Stimulated activated CD4-positive, alpha-beta T cell treated with anti-CD3 and anti-CD28 coated beads, TNF-alpha, amount 100 ng/mL, for 24 hours (primary cell): ENCODE measurements at regions not wholly inside any gene's neighbourhood (a gene's known extent, or its start where the extent isn't known, plus 50 kb on each side); places are given as distances from the start of the nearest gene placed in this dataset.
"Not testable (repeated sequence)": the region's sequence is repeated elsewhere in the genome, so short reads cannot be mapped to it uniquely, and the experiment has no call there.

Source experiments
- DNase-seq, 3 experiments: peaks; one replicate each; pipeline ENCODE4 v3.0.0-alpha.2; 2020; ENCODE audit warnings: low read depth in 3 of 3

DNA sequence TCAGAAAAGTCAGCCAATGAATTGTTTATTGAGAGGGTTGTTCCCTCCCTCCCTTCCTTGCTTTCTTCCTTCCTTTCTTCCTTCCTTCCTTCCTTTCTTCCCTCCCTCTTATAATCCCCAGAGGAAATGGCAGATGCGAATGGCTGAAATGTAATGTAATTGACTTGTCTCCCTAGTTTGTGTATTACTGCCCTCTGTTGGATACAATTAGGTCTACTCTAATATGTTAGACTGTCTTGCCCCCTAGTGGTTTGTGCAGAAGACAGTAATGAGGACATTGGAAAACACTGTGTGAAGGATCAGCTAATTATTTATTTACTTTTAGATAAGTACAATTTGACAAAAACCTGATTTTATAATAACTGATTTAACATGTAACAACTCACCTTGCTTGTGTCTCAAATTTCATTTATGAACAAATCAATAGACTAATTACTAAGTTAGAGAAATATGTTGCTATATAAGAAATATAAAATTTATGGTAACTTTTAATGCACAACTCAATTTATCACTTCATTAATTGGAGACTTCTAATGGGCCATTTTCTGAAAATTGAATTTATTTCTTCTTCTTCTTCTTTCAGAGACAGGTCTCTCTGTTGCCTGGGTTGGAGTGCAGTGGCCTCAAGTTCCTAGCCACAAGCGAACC, 229.8 kb upstream of the LRIG3 start:
- DNase-seq: no peak

DNA sequence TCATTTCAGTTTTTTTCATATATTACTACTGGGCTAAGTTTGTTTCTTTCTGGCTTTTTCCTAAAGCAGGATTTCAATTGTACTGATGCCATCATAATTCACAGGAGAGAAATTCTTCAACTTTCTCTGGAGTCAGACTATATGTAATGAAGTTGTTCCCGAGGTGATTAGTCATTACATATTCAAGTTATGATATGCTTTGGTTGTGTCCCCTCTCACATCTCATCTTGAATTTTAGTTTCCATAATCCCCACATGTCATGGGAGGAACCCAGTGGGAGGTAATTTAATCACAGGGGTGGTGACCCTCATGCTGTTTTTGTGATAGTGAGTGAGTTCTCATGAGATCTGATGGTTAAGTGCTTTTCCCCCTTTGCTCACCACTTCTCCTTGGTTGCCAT, 227.5 kb upstream of the LRIG3 start:
- no peak for DNase-seq

DNA sequence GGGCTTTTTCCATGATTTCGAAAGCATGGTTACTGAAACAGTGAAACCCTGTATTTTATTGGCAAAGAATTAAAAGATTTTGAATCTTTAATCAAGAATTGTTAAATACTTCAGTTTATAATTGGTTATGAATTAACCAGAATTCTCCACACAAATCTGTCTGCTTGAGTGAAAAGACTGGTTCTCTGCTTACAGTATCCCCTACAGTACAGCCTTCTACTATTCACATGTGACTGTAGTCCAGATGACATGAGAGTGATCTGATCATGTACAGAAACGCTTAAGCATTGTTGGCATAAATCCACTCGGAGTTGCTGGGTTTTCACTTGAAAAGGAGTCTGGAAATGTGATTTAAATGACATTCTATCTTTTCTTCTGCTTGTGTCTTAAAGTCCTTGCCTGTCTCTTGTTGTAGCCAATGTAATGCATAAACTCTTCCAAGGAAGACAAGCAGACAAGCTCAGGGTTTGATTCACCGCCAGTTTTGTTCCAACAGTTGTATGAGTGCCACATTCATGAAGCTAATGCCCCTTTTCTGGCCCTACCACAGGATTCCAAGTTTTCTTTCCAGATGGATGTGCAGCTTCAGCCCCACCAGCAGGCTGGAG, 222.0 kb upstream of the LRIG3 start:
- DNase-seq: no peak

DNA sequence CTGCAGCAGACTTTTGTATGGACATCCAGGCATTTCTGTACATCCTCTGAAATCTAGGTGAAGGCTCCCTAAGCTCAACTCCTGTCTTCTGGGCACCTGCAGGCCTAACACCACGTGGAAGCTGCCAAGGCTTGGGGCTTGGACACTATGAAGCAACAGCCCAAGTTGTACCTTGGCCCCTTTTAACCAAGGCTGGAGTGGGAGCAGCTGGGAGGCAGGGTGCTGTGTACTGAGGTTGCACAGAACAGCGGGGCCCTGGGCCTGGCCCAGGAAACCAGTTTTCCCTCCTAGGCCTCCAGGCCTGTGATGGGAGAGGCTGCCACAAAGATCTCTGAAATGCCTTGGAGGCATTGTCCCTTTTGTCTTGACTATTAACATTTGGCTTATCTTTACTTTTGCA, 214.4 kb upstream of the LRIG3 start:
- DNase-seq: no peak

DNA sequence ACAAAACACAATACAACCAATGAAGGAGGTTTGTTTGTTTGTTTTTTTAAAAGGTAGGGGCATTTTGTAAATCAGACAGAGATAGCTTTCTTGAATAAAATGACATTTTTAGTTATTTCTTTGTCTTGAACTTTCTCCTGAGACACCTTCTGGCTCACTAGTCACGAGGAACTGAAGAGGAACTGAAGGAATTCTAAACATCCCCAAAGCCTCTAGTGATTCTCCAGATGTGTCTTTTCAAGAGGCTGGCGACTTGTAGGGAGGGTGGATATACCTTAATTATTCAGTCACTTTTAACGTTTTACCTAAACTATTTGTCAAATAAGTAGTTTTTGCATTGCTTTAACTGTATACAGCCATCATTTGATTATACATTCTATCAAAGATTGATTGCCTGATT, 211.2 kb upstream of the LRIG3 start:
- no peak for DNase-seq

DNA sequence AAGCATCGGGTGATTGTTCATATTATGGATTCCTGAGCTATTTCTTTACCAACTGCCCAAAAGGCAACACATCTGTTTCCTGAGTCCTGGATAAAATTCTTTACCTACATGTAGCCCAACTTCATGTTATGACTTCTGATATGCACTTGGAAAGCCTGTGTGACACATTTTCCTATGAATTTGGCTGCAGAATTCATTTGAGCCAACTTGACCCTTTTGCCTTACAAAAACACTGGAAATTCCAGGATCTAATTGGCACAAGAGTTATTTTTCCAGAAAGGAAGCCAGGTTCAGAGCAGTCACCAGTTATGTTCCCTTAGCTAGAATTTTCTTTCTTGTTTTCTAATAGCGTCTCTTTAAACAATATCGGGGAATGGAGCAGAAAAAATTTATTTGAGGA, 202.5 kb upstream of the LRIG3 start:
- DNase-seq: no peak

DNA sequence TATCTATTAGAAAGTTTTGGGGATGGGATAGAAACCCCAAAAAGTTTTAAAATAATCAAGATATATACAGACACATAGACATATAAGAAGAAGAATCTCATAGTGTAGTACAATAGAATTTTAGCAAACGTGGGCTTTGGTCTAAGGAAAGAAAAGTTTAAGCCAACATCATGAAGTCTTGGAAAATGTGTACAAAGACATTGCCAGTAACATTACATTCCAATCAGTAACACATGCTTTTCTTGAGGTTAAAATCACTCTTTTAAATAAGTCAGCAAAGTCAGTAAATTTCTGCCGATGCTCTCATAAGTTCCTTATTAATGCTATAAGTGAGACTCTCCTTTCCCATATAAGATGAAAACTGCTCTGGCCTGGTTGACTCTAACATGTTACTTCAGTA, 201.1 kb upstream of the LRIG3 start:
- DNase-seq: no peak

DNA sequence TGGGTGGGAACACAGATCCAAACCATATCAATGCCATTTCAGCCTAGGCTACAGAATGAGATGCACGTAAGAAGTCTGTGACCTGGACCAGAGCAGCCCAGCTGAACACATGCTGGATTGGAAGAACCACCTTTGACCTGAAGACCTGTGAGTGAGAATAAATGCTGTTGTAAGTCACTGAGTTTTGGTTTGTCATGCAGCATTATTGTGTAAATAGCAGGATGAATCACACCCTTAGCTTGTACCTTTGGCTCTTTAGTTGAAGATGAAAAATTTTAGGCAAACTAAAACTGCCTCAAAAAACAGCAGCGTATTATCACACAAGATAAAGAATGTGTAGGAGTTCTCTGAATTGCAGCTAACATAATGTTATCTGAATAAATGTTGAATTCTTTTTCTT, 199.4 kb upstream of the LRIG3 start:
- DNase-seq: no peak

DNA sequence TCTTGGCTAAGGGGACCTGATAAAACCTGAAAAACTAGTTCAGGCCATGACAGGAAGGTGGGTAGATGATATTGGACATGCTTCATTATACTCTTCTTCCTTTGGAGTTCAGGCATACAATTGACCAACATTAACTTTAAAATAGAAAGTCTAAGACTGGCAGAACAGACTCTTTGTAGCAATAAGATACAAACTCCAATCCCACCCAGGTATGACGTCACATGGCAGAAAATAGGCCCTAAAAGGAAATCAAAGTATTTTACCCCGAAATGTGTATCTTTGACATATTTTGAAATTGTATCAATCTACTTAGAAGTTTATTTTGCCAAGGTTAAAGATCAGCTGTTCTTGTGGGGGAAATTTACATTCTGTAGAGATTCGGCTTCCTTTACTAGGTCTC, 198.1 kb upstream of the LRIG3 start:
- DNase-seq: no peak

DNA sequence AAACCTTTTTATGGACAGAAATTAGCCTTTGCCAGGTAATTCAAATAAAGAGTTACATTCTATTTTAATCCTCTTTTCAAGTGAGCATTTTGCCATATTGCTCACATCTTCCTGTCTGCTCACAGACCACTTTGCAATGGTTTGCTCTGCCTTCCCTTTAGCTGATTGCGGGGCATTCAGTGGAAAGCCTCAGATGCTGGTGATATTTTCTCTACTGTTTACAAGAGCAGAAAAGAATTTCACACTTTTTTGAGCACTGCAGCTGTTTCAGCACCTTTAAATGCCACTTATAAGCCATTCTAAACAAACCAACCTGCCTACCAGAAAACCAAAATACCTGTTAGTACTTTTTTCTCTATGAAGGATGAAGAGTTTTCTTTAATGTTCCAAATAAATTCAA, 195.7 kb upstream of the LRIG3 start:
- no peak for DNase-seq

DNA sequence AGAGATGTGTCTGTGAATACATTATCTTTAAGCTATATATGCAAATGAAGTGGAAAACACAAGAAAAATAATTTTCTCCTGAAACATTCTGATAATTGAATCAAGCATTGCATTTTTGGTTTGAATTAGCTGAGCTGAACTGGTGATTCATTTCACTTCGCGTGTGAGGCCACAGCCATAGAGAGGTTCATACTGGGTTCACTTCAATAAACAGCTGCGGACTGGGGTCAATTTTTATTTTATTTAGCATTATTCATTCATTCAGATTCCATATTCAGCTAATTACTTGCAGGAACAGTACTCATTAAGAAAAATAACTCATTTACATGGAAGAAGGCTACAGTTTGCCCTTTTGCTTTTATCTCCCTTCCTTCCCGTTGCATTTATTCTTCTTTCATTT, 195.2 kb upstream of the LRIG3 start:
- DNase-seq: no peak

DNA sequence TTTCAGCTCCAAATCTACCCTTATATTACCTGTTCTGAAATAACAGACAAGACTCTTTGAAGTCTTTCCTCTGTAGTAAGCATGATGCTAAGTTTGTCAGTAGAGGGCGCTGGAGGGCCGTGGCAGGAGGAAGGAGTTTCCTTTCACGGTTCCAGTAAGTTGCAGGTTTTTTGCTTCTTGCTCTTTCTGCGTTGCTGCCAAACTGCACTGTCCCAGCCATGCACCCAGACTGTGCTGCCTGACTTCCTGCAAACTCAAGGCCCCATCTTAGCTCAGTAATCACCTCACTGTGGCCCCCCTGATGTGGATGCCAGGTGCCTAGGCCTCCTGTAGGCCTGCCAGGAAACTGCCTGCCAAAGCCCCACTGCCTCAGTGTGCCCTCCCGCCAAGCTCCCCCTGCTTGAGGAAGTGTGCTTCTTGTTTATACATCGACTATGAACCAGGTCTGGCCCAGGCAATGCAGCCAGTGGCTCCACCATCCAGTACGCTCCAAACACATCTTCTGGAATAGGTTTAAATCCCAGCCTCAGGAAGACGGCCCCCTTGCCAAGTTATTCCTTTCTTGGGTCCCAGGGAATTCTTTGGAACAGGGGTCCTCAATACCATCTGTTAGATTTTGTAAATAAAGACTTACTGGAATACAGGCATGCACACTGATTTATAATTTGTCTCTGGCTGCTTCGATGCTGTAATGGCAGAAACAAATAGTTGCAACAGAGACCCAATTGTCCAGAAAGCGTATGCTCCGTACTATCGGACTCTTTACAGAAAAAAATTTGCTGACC, 193.7 kb upstream of the LRIG3 start:
- peak in 2 of 3 experiments; percentile 5 to 38 for DNase-seq

DNA sequence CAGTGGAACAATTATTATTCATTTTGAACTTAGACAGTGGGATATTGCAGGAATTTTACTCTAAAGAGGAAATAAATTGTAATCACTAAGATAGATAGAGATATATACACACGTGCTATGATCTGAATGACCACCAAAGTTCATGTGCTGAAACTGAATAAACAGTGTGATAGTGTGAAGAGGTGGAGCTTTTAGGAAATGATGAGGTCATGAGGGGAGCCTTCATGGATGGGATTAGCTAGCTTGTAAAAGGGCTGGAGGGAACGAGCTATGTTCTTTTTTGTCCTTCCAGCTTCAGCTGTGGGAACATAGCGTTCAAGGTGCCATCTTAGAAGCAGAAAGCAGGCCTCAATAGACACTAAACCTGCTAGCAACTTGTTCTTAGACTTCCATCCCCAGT, 191.5 kb upstream of the LRIG3 start:
- no peak for DNase-seq

DNA sequence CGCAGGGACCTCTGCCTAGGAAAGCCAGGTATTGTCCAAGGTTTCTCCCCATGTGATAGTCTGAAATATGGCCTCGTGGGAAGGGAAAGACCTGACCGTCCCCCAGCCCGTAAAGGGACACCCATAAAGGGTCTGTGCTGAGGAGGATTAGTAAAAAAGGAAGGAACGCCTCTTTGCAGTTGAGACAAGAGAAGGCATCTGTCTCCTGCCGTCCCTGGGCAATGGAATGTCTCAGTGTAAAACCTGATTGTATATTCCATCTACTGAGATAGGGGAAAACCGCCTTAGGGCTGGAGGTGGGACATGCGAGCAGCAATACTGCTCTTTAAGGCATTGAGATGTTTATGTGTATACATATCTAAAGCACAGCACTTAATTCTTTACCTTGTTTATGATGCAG, 188.2 kb upstream of the LRIG3 start:
- DNase-seq: not testable (repeated sequence)

DNA sequence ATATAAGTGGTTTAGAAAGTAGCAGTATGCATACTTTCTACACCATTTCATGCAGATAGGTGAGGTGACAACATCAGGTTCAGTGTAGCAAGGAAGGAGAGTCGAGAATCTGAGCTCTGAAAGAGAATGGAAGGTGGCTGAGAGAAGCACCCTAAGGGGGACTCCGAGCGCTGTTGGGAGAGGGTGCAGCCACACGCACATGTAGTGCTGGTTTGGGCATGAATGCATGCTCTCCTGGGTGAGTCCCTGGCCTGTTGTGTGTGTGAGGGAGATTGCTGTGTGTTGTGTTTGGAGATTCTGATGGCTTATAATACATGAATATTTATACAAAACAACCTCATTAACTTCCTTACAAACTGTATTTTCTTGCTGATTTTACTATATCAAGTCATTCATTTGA, 180.3 kb upstream of the LRIG3 start:
- DNase-seq: no peak

DNA sequence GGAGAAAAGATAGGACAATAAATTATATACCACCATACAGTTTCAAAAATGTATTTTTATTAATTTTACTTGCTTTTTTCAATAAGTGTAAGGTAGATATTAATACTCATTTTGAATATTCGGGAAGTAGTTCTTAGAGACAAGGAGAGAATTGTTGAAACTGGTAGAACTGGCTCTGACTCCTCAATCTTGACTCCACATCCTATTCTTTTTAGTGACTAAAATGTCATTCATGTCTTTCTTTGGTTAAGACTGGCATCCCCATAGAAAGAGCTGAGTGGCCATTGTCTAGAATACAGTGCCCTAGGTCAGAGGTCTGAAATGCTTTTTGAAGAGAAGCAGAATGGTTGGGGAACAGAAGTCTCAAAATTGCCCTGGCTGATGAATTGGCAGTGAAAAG, 177.6 kb upstream of the LRIG3 start:
- DNase-seq: no peak

DNA sequence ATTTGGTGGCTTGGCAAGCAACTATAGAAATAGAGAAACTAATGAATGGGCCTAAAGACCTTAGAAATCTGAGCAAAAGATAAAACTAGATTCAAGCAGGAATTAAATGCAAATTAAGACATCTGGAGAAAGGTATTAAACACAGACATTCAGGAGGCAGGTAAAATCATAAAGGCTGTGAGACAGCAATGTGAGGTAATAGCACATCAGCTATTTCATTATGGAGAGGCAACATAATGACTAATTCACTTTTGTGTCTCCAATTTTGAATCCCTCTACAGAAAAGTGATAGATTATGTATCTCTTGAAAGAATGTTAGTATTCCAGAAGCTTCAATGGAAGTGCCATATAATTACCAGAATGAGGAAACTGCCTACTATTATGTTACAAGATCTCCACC, 175.9 kb upstream of the LRIG3 start:
- no peak for DNase-seq

DNA sequence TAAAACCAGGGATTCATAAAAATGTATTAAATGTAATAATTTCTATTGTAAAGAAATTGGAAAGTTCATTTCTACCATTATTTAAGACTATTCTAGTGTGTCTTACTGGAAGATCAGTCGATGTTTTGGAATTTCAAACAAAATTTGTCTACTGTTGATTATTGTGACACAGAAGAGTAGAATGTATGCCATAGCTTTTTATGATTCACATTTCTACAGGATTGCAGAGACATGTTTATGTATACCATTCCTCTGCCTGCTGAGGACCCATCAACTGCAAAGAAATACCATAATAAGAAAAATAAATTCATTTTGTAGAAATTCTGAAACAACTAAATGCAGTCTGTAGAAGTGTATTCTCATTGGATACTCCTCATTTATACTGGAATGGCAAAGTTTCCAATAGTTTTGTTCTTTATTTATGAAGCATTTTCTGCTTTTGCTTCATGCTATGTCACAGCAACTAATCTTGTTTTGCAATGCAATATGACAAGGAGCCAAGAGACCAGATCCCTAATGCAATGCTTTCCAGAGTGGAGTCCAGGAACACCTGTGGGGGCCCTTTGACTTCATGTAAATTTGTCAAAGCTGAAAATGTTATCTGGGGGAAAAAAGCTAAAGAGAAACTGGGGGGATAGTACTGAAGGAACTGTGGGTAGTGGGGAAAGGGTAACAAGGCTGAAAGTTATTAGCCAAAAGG, 172.9 kb upstream of the LRIG3 start:
- no peak for DNase-seq

DNA sequence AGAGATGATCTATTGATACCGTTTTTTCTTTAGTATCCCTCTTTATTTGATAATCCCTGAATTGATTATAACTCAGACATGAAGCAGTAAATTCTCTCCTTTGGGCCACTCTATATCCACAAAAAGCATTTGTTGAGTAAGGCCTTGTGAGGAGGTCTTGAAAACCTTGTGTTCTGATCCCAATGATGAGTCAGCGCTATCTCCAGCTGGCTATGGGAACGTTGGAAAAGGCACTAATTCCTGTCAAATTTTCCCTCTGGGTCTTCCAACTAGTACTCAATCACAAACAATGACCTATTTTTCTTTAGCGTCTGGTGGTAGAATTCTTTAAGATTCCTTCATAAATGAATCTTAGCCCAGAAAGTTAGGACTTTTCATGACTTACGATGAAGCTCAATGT, 168.4 kb upstream of the LRIG3 start:
- no peak for DNase-seq

DNA sequence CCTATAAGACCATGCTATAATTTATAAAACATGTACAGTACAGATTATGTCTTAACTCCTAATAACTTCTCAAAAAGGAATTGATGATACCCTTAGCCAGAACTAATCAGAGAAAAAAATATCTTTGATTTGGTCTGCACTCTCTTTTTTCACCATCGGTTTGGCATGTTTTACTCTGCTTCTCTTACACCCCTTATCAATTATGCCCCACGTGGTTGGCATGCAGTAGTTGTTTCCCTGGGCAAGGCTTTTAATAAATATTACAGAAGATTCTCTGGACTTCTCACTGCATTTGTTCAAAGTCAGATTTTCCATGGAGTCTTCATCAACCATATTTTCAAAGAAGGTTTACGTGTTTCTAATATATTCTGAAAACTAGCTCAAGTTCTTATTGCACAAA, 167.4 kb upstream of the LRIG3 start:
- DNase-seq: no peak

DNA sequence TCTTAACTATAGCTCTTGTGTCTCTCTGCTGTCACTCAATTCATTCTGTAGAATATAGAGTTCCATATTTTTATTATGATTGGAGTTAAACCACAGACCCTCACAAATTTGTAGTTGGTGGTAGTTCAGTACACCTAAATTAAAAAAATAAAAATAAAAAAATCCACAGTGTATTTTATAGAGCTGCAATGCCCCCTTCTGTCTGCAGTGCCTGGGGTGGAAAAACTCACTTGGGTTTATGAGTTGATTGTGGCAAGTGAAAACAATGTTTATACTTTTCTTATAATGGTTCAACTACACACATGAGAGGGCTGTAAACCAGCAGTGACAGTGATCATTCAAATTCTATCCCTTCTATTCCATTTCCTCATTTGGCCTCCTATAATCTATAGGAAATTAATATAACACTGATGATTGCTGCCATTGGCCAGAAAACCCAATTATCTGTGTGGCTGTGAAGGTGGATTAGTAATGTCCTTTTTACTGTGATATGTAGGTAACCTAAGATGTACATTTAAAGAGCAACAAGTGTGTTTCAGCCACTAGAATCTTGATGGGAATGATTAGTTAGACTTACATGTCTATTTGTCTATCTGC, 166.9 kb upstream of the LRIG3 start:
- DNase-seq: no peak

DNA sequence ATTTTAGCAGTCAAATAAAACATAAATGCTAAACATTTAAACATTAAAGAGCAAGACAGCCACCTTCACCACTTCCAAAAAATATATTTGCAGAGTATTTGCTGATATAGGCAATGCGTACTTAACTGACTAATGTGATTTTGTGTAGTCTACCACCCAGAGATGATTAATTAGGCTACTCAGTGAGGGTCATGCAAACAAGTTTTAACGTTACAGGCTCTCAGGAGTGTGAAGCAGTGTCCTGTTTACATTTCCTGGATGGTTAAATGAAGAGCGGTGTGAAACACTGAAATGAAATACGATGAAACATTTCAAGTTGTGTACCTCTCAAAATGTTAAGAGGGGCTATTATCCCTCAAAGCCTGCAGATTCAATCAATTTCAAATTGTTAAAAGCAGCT, 165.8 kb upstream of the LRIG3 start:
- no peak for DNase-seq
